ENCODE measurements at regions not wholly inside any gene's neighbourhood (a gene's known extent, or its start where the extent isn't known, plus 50 kb on each side); places are given as distances from the start of the nearest gene placed in this dataset.

DNA sequence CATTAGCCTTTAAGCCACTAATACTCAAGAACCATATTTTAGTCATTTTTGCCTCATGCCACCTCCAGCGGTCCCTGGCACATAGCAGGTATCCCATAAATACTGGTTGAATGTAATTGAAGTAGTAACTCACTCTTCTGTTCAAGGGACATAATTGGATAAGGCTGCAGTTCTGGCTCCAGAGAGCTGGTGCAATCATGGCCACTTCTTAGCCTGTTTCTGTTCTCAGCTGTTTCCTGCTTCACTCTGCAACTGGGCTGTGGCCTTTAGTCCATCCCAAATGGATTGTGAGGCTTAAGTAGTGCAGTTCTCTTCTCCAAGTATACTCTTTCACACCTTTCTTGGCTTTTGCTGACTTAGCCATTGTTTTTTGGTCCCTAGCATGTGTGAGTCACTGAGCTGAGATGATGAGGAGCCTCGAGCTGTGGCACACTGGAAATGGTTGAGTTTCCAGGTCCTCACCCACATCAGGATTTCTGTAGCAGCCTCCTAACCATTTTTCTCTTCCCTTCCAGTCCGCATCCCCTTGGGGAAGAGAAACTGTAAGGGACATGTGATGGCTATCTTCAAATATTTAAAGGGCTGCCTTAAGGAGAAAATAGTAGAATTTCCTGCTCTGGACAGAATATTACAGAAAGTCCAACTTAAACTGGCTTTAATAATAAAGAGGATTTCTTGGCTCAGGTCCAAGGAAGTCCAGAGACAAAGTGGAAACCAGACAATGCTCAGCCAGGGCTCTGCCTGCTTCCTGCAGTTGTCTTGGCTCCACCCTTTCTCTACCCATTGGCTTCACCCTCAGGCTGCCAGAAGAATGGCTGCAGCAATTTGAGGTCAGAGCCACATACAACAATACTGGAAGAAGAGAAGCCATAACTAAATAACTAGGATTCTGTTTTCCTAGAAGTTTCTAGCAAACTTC is 305.4 kb upstream of the ROPN1 start:
- no peak overlapping the region for H2AFZ ChIP-seq (ENCODE audit: low read length)
- H3K27ac ChIP-seq (ENCODE audit: low read depth, low read length), result no peak overlapping the region
- no peaks in the 10 kb centered on the region for H3K36me3 ChIP-seq (ENCODE audit: insufficient read depth, low read length)
- peaks cover 3% of the 10 kb centered on the region for H3K4me1 ChIP-seq (ENCODE audit: insufficient read depth, low read length)
- H3K9me3 ChIP-seq (ENCODE audit: low read depth, low read length), result no peaks in the 10 kb centered on the region
- TF ChIP-seq, protein P1, sequence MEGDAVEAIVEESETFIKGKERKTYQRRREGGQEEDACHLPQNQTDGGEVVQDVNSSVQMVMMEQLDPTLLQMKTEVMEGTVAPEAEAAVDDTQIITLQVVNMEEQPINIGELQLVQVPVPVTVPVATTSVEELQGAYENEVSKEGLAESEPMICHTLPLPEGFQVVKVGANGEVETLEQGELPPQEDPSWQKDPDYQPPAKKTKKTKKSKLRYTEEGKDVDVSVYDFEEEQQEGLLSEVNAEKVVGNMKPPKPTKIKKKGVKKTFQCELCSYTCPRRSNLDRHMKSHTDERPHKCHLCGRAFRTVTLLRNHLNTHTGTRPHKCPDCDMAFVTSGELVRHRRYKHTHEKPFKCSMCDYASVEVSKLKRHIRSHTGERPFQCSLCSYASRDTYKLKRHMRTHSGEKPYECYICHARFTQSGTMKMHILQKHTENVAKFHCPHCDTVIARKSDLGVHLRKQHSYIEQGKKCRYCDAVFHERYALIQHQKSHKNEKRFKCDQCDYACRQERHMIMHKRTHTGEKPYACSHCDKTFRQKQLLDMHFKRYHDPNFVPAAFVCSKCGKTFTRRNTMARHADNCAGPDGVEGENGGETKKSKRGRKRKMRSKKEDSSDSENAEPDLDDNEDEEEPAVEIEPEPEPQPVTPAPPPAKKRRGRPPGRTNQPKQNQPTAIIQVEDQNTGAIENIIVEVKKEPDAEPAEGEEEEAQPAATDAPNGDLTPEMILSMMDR (IDR thresholded peaks at IDR 0.05; ENCODE audit: extremely low read depth, low read depth, low read length), result no peak
- H3K4me2 ChIP-seq (ENCODE audit: insufficient read depth, low read length), result no peak overlapping the region
- no peak overlapping the region for H3K4me3 ChIP-seq (ENCODE audit: insufficient read depth, low read length)
- DNase-seq (ENCODE audit: insufficient read length, low spot score, missing footprints), result no peak
- no peaks in the 10 kb centered on the region for H4K20me1 ChIP-seq (ENCODE audit: insufficient read depth, low read length)
- no peaks in the 10 kb centered on the region for H3K79me2 ChIP-seq (ENCODE audit: insufficient read depth, low read length)
- peaks cover 69% of the 10 kb centered on the region for H3K27me3 ChIP-seq (ENCODE audit: insufficient read depth, low read length)

DNA sequence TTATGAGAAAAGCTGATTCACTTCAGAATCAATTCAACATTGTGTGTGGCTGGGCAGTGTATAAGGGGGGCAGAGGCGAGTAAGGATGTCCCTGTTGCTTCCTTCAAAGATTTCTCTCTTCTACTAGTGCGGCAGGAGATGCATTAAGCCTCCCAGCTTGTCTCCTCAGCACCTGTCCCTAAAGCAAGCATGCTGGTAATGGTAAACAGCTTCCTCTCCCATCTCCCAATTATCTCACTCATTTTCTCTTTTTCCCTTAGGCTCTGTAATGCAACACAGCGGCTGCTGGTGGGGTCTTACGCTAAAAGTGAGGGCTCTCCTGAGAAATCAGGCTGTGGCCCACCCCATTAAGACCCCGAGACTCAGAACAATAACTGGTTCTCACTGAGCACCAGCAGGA is 306.4 kb upstream of the ROPN1 start:
- no peaks in the 10 kb centered on the region for H4K20me1 ChIP-seq (ENCODE audit: insufficient read depth, low read length)
- H2AFZ ChIP-seq (ENCODE audit: low read length), result no peak overlapping the region
- no peak overlapping the region for H3K27ac ChIP-seq (ENCODE audit: low read depth, low read length)

DNA sequence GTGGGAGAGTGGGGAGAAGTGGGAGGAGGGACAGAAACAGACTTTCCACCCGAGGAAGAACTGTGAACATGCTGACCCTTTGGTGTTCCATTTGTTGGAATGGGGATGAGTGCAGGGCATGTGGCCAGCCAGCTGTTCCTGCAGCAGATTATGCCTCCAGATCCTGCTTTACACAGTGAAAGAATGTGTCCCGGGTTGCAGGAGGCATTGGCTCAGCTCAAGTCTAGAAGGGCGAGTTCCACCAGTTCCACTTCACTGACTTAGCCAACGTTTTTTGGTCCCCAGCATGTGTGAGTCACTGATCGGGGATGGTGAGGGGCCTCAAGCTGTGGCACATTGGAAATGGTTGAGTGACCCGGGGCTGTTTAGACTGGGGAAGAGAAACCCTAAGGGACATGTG is 307.0 kb upstream of the ROPN1 start:
- Histone ChIP-seq H3K9me3 (ENCODE audit: low read depth, low read length) (no peaks in the 10 kb centered on the region), H3K79me2 (ENCODE audit: insufficient read depth, low read length) (no peaks in the 10 kb centered on the region), H3K4me2 (ENCODE audit: insufficient read depth, low read length) (no peak overlapping the region), H2AFZ (ENCODE audit: low read length) (no peak overlapping the region), H3K4me3 (ENCODE audit: insufficient read depth, low read length) (no peak overlapping the region), H3K36me3 (ENCODE audit: insufficient read depth, low read length) (no peaks in the 10 kb centered on the region), H3K27me3 (ENCODE audit: insufficient read depth, low read length) (peaks cover 65% of the 10 kb centered on the region), H3K4me1 (ENCODE audit: insufficient read depth, low read length) (peaks cover 3% of the 10 kb centered on the region), H4K20me1 (ENCODE audit: insufficient read depth, low read length) (no peaks in the 10 kb centered on the region), H3K27ac (ENCODE audit: low read depth, low read length) (no peak overlapping the region)
- no peak for DNase-seq (ENCODE audit: insufficient read length, low spot score, missing footprints)
- TF ChIP-seq, protein P1 (IDR thresholded peaks at IDR 0.05; ENCODE audit: extremely low read depth, low read depth, low read length), result no peak

More for the DNA sequence above, 306.4 kb upstream of the ROPN1 start:
- no peak for DNase-seq (ENCODE audit: insufficient read length, low spot score, missing footprints)
- Histone ChIP-seq H3K4me3 (ENCODE audit: insufficient read depth, low read length) (no peak overlapping the region), H3K9me3 (ENCODE audit: low read depth, low read length) (no peaks in the 10 kb centered on the region), H3K36me3 (ENCODE audit: insufficient read depth, low read length) (no peaks in the 10 kb centered on the region), H3K79me2 (ENCODE audit: insufficient read depth, low read length) (no peaks in the 10 kb centered on the region), H3K4me1 (ENCODE audit: insufficient read depth, low read length) (peaks cover 3% of the 10 kb centered on the region), H3K27me3 (ENCODE audit: insufficient read depth, low read length) (peaks cover 67% of the 10 kb centered on the region), H3K4me2 (ENCODE audit: insufficient read depth, low read length) (no peak overlapping the region)
- TF ChIP-seq, protein P1 (IDR thresholded peaks at IDR 0.05; ENCODE audit: extremely low read depth, low read depth, low read length), result no peak

DNA sequence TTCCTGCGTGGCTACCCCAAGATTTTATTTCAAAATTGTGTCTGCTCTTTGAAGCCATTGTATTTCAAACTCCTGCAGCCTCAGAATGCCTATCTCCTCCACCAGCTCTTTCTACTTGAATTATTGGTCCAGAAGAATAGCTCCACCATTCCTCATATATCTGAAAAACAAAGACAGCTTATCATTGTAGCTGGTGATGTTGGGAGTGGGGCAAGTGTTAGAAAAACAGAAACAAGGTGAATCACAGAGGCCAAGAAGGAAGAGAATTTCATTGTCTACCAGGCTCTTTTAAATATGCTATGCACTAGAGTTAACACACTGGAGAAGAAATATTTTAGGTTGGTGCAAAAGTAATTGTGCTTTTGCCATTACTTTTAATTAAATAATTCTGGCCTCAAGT is 307.9 kb upstream of the ROPN1 start:
- H3K27ac ChIP-seq (ENCODE audit: low read depth, low read length), result no peak overlapping the region
- H3K79me2 ChIP-seq (ENCODE audit: insufficient read depth, low read length), result no peaks in the 10 kb centered on the region
- H3K36me3 ChIP-seq (ENCODE audit: insufficient read depth, low read length), result no peaks in the 10 kb centered on the region
- no peaks in the 10 kb centered on the region for H4K20me1 ChIP-seq (ENCODE audit: insufficient read depth, low read length)
- no peak overlapping the region for H3K4me3 ChIP-seq (ENCODE audit: insufficient read depth, low read length)
- H3K27me3 ChIP-seq (ENCODE audit: insufficient read depth, low read length), result peaks cover 66% of the 10 kb centered on the region
- H2AFZ ChIP-seq (ENCODE audit: low read length), result no peak overlapping the region
- H3K9me3 ChIP-seq (ENCODE audit: low read depth, low read length), result no peaks in the 10 kb centered on the region
- H3K4me2 ChIP-seq (ENCODE audit: insufficient read depth, low read length), result no peak overlapping the region
- TF ChIP-seq, protein P1 (IDR thresholded peaks at IDR 0.05; ENCODE audit: extremely low read depth, low read depth, low read length), result no peak
- no peak for DNase-seq (ENCODE audit: insufficient read length, low spot score, missing footprints)
- H3K4me1 ChIP-seq (ENCODE audit: insufficient read depth, low read length), result peaks cover 3% of the 10 kb centered on the region
